Ishikawa (cell line): ENCODE measurements at regions not wholly inside any gene's neighbourhood (a gene's known extent, or its start where the extent isn't known, plus 50 kb on each side); places are given as distances from the start of the nearest gene placed in this dataset.

Experiments used
- CEBPB ChIP-seq: IDR thresholded peaks from 2 replicates; pipeline ENCODE4 v1.6.1; 2012
- CREB1 ChIP-seq: IDR thresholded peaks from 2 replicates; pipeline ENCODE4 v1.6.1; 2012; ENCODE audit warnings: low read depth
- EGR1 ChIP-seq: IDR thresholded peaks from 2 replicates; pipeline ENCODE4 v1.6.1; 2012
- EP300 ChIP-seq: IDR thresholded peaks from 2 replicates; pipeline ENCODE4 v1.6.1; 2012; ENCODE audit warnings: borderline replicate concordance
- FOXM1 ChIP-seq: IDR thresholded peaks from 2 replicates; pipeline ENCODE4 v1.6.1; 2012; ENCODE audit warnings: low read depth, borderline replicate concordance
- MAX ChIP-seq: IDR thresholded peaks from 2 replicates; pipeline ENCODE4 v1.6.1; 2012
- NFIC ChIP-seq: IDR thresholded peaks from 2 replicates; pipeline ENCODE4 v1.6.1; 2012
- RAD21 ChIP-seq: IDR thresholded peaks from 2 replicates; pipeline ENCODE4 v1.6.1; 2012; ENCODE audit warnings: low read depth
- REST ChIP-seq: IDR thresholded peaks from 2 replicates; pipeline ENCODE4 v1.6.1; 2012; ENCODE audit warnings: low read depth, mild to moderate bottlenecking
- TAF1 ChIP-seq: IDR thresholded peaks from 2 replicates; pipeline ENCODE4 v1.6.1; 2012; ENCODE audit warnings: low read depth, mild to moderate bottlenecking
- TCF12 ChIP-seq: IDR thresholded peaks from 2 replicates; pipeline ENCODE4 v1.6.1; 2012; ENCODE audit warnings: low read depth
- TEAD4 ChIP-seq: IDR thresholded peaks from 2 replicates; pipeline ENCODE4 v1.6.1; 2012
- YY1 ChIP-seq: IDR thresholded peaks from 2 replicates; pipeline ENCODE4 v1.6.1; 2012; ENCODE audit warnings: low read depth
- ZBTB7A ChIP-seq: IDR thresholded peaks from 2 replicates; pipeline ENCODE4 v1.6.1; 2012; ENCODE audit warnings: low read depth
- TF ChIP-seq, protein P1 (sequence below): IDR thresholded peaks from 2 replicates; pipeline ENCODE4 v1.6.1; 2012

- TF ChIP-seq RAD21 = no peak
- TF ChIP-seq TCF12 = no peak
- TF ChIP-seq ZBTB7A = no peak
- TF ChIP-seq YY1 = no peak
- no peak for TF ChIP-seq EGR1
- TF ChIP-seq CREB1 = no peak
- TF ChIP-seq TEAD4 = no peak
- no peak for TF ChIP-seq MAX
- TF ChIP-seq CEBPB = no peak
- TF ChIP-seq FOXM1 = no peak
- TF ChIP-seq NFIC = no peak
- TF ChIP-seq, protein P1, sequence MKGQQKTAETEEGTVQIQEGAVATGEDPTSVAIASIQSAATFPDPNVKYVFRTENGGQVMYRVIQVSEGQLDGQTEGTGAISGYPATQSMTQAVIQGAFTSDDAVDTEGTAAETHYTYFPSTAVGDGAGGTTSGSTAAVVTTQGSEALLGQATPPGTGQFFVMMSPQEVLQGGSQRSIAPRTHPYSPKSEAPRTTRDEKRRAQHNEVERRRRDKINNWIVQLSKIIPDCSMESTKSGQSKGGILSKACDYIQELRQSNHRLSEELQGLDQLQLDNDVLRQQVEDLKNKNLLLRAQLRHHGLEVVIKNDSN = no peak
- TF ChIP-seq EP300 = no peak
- no peak for TF ChIP-seq REST
- no peak for TF ChIP-seq TAF1
These were observed 109.8 kb downstream of the UNC5CL start for GRCh38 chr6:40929176-40929575.

DNA sequence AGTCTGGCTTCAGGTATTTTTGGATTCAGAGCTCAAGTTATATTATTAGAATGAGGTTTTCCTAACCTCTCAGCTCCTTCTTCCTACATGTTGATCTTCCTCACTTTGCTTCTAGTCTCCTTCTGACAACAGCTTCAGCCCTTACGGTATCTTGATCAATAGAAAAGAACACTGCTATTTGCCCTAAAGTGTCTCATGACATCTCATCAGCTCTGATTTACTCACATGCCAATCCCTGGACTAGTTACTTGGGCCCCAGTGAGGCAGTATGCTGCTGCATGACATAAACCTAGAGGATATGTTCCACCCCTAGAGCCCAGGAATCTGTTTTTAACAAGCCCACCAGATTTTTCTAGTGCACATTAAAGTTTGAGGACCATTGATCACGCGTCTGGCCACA is 110.3 kb downstream of the UNC5CL start:
- TF ChIP-seq, protein P1 = no peak
- TF ChIP-seq TEAD4 (no peak), TAF1 (no peak), CEBPB (no peak), YY1 (no peak), EGR1 (no peak)

GRCh38 chr6:40928307-40928706 is 110.7 kb downstream of the UNC5CL start:
- no peak for TF ChIP-seq CREB1
- TF ChIP-seq TEAD4 = no peak
- TF ChIP-seq REST = no peak
- TF ChIP-seq, protein P1 = no peak
- no peak for TF ChIP-seq FOXM1
- TF ChIP-seq CEBPB = no peak
- no peak for TF ChIP-seq EGR1
- TF ChIP-seq TAF1 = no peak
- no peak for TF ChIP-seq MAX
- TF ChIP-seq EP300 = no peak
- TF ChIP-seq YY1 = no peak
- no peak for TF ChIP-seq TCF12
- TF ChIP-seq NFIC = no peak

DNA sequence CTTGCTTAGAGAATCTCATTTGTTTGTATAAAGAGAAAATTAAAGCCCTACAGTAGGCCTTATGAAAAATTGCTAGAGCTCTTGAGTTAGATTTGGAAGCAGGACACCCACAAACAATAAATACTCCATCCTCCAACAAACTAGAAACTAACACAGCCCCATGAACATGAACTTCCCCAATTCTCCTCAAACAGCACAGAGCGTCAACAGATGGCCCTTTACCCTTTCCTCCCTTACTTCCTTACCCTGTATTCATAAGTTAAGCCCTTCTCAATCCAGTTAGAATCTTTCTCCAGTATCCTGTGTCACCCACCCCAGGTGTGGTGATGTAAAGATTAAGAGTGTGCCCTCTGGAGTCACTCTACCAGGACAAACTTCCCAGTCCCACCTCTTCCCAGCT is 113.7 kb downstream of the UNC5CL start:
- no peak for TF ChIP-seq TAF1
- TF ChIP-seq EP300 = no peak
- TF ChIP-seq TEAD4 = no peak
- no peak for TF ChIP-seq NFIC
- TF ChIP-seq, protein P1 = no peak
- TF ChIP-seq CEBPB = no peak
- no peak for TF ChIP-seq MAX
- TF ChIP-seq EGR1 = no peak
- no peak for TF ChIP-seq YY1

DNA sequence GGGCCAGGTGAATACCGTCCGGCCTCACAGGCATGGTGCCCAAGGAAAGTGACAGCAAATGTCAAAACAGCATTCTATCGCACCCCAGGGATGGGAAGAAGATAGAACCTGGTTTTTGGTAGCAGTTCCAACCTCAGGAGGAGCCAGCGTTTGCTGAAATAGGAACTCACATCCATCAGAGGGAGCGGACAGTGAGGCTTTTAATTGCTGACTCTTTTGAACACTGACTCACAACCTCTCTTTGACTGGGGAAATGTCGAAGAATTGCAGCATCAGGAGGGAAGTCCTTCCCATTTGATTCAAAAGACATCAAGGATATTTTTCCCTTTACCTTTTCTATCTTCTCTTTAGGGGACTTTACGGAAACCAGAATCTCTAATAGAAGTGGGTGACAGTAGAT is 114.2 kb downstream of the UNC5CL start:
- TF ChIP-seq TAF1 = no peak
- TF ChIP-seq ZBTB7A = no peak
- no peak for TF ChIP-seq TEAD4
- no peak for TF ChIP-seq CEBPB
- no peak for TF ChIP-seq EGR1
- TF ChIP-seq YY1 = no peak

DNA sequence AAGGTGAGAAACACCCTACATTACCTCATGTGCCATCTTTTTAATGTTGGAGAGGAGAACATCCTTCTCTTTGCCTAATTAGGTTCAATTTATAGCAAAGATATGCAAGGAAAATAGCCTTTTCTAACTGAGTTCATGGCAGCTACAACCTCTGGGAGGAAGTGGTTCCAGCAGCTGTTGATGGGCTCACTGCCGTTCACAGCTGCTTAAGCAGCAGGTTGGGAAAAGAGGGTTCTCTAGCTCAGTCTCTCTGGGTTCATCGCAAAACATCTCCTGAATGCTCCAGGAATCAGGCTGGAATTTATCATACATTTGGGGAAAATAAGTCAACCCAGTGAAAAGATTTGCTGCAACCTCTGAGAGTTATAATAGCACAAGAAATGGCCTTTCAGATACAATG is 115.1 kb downstream of the UNC5CL start:
- TF ChIP-seq YY1 = no peak
- TF ChIP-seq MAX = no peak
- TF ChIP-seq TAF1 = no peak
- no peak for TF ChIP-seq TCF12
- TF ChIP-seq FOXM1 = no peak
